ENCODE measurements at regions not wholly inside any gene's neighbourhood (a gene's known extent, or its start where the extent isn't known, plus 50 kb on each side); places are given as distances from the start of the nearest gene placed in this dataset.
"Not testable (repeated sequence)": the region's sequence is repeated elsewhere in the genome, so short reads cannot be mapped to it uniquely, and the experiment has no call there.

GRCh38 chr6:170003027-170003426, 251.6 kb downstream of the ERMARD start:
- TF ChIP-seq ZFX (IDR thresholded peaks at IDR 0.05) (no peak), CTCF (conservative IDR thresholded peaks at IDR 0.05) (no peak; the same call in 1 of the 2 replicates)
- no peak overlapping the region for H3K27ac ChIP-seq

- H3K27ac ChIP-seq: not testable (repeated sequence)
These were observed 250.4 kb downstream of the ERMARD start for GRCh38 chr6:170001782-170002181.

- TF ChIP-seq ZFX (IDR thresholded peaks at IDR 0.05) (no peak), CTCF (conservative IDR thresholded peaks at IDR 0.05) (no peak)
- no peak overlapping the region for H3K27ac ChIP-seq
These were observed 248.8 kb downstream of the ERMARD start for GRCh38 chr6:170000071-170000843.

GRCh38 chr6:169999367-169999766, 247.9 kb downstream of the ERMARD start:
- H3K27ac ChIP-seq: no peak overlapping the region
- no peak for TF ChIP-seq CTCF (conservative IDR thresholded peaks at IDR 0.05)

- TF ChIP-seq CTCF (conservative IDR thresholded peaks at IDR 0.05) (no peak), ZFX (IDR thresholded peaks at IDR 0.05) (no peak)
- H3K27ac ChIP-seq: no peak overlapping the region
These were observed 247.0 kb downstream of the ERMARD start for GRCh38 chr6:169998457-169998856.

- no peak for TF ChIP-seq CTCF (conservative IDR thresholded peaks at IDR 0.05)
- TF ChIP-seq ZFX (IDR thresholded peaks at IDR 0.05): no peak
These were observed 246.5 kb downstream of the ERMARD start for GRCh38 chr6:169997930-169998218.

GRCh38 chr6:169997187-169997929, 245.9 kb downstream of the ERMARD start:
- no peak overlapping the region for H3K27ac ChIP-seq
- TF ChIP-seq ZFX (IDR thresholded peaks at IDR 0.05): no peak
- no peak for TF ChIP-seq CTCF (conservative IDR thresholded peaks at IDR 0.05)

More at GRCh38 chr6:169997930-169998218, 246.5 kb downstream of the ERMARD start:
- H3K27ac ChIP-seq: no peak overlapping the region

Measured in C4-2B (cell line).